Endothelial cell (in vitro differentiated cells): ENCODE measurements at regions not wholly inside any gene's neighbourhood (a gene's known extent, or its start where the extent isn't known, plus 50 kb on each side); places are given as distances from the start of the nearest gene placed in this dataset.

Source experiments
- DNase-seq: peaks from one replicate; pipeline ENCODE4 v3.0.0; 2021; ENCODE audit warnings: low spot score
- H3K27ac Mint-ChIP-seq: one replicate; pipeline ENCODE4 v1.8.0; 2021; ENCODE audit warnings: mixed read lengths, inconsistent platforms; ENCODE audit not compliant: unreplicated experiment
- H3K27me3 Mint-ChIP-seq: one replicate; pipeline ENCODE4 v1.8.0; 2021; ENCODE audit warnings: mild to moderate bottlenecking, moderate library complexity, mixed read lengths, inconsistent platforms; ENCODE audit not compliant: unreplicated experiment
- H3K36me3 Mint-ChIP-seq: one replicate; pipeline ENCODE4 v1.8.0; 2021; ENCODE audit warnings: mild to moderate bottlenecking, low read depth, mixed read lengths, inconsistent platforms; ENCODE audit not compliant: unreplicated experiment
- H3K4me1 Mint-ChIP-seq: one replicate; pipeline ENCODE4 v1.8.0; 2021; ENCODE audit warnings: mild to moderate bottlenecking, mixed read lengths, inconsistent platforms; ENCODE audit not compliant: unreplicated experiment
- H3K4me3 Mint-ChIP-seq: one replicate; pipeline ENCODE4 v1.8.0; 2021; ENCODE audit warnings: mild to moderate bottlenecking, mixed read lengths, inconsistent platforms; ENCODE audit not compliant: unreplicated experiment
- H3K9me3 Mint-ChIP-seq: one replicate; pipeline ENCODE4 v1.8.0; 2021; ENCODE audit warnings: mixed read lengths, inconsistent platforms; ENCODE audit not compliant: unreplicated experiment
- TF ChIP-seq, protein P1 (sequence below): fragments of 200-600 bp; sonication (generic); IDR thresholded peaks from one replicate; pipeline ENCODE4 v1.5.0; 2021; ENCODE audit warnings: antibody characterized with exemption; ENCODE audit not compliant: unreplicated experiment

DNA sequence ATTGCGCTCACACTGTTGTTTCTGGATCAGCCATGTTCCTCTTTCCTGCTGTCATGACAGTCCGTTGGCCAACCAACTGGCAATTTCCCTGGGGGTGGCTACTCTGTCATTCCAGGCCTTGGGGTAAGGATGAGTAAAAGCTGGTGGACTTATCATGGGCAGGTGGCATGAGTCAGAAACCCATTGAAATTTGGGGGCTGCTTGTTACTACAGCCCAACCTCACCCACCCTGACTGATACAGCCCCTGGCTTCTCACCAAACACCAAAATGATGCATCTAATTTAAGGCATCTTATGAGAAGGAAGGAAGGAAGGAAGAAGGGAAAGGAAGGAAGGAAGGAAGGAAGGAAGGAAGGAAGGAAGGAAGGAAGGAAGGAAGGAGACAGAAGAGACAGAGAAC is 53.9 kb upstream of the CRHR1 start:
- H3K9me3 Mint-ChIP-seq, result peaks cover 4% of the 10 kb centered on the region
- TF ChIP-seq, protein P1, sequence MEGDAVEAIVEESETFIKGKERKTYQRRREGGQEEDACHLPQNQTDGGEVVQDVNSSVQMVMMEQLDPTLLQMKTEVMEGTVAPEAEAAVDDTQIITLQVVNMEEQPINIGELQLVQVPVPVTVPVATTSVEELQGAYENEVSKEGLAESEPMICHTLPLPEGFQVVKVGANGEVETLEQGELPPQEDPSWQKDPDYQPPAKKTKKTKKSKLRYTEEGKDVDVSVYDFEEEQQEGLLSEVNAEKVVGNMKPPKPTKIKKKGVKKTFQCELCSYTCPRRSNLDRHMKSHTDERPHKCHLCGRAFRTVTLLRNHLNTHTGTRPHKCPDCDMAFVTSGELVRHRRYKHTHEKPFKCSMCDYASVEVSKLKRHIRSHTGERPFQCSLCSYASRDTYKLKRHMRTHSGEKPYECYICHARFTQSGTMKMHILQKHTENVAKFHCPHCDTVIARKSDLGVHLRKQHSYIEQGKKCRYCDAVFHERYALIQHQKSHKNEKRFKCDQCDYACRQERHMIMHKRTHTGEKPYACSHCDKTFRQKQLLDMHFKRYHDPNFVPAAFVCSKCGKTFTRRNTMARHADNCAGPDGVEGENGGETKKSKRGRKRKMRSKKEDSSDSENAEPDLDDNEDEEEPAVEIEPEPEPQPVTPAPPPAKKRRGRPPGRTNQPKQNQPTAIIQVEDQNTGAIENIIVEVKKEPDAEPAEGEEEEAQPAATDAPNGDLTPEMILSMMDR, result no peak
- H3K27me3 Mint-ChIP-seq, result peaks cover 4% of the 10 kb centered on the region
- no peak overlapping the region for H3K4me3 Mint-ChIP-seq
- no peak for DNase-seq
- H3K4me1 Mint-ChIP-seq, result no peaks in the 10 kb centered on the region
- H3K27ac Mint-ChIP-seq, result no peak overlapping the region
- peaks cover 3% of the 10 kb centered on the region for H3K36me3 Mint-ChIP-seq

- TF ChIP-seq, protein P1, result no peak
- Mint-ChIP-seq H3K9me3 (peaks cover 4% of the 10 kb centered on the region), H3K4me3 (no peak overlapping the region), H3K36me3 (peaks cover 3% of the 10 kb centered on the region), H3K27me3 (peaks cover 4% of the 10 kb centered on the region), H3K4me1 (no peaks in the 10 kb centered on the region), H3K27ac (no peak overlapping the region)
- DNase-seq, result no peak
Observed at GRCh38 chr17:45731459-45731858, 52.7 kb upstream of the CRHR1 start.

GRCh38 chr17:45732926-45733505 is 51.1 kb upstream of the CRHR1 start:
- Mint-ChIP-seq H3K4me1 (no peaks in the 10 kb centered on the region), H3K36me3 (peaks cover 3% of the 10 kb centered on the region), H3K9me3 (peaks cover 4% of the 10 kb centered on the region), H3K4me3 (no peak overlapping the region), H3K27me3 (peaks cover 4% of the 10 kb centered on the region), H3K27ac (no peak overlapping the region)
- TF ChIP-seq, protein P1, result no peak
- DNase-seq, result no peak

DNA sequence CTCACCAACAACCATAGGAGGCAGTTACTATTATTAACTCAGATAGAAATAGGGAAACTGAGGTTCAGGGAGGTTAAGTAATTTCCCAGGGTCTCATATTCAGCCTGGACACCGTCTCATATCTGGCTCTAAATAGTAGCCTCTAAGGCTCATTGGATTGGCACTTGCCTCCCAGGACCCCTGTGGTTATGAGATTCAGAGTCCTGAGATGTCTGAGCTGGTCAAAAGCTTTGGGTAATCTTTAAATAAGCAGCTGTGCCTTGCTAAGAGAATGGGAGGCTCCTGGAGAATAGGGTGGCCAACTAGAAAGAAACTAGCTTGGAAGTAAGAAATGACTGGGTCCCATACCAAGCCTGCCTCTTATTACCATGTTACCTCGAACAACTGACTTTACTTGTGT is 50.3 kb upstream of the CRHR1 start:
- Mint-ChIP-seq H3K27ac (no peak overlapping the region), H3K4me3 (no peak overlapping the region), H3K27me3 (peaks cover 4% of the 10 kb centered on the region), H3K9me3 (peaks cover 4% of the 10 kb centered on the region), H3K4me1 (no peaks in the 10 kb centered on the region), H3K36me3 (peaks cover 3% of the 10 kb centered on the region)
- TF ChIP-seq, protein P1, result no peak
- DNase-seq, result no peak
